ENCODE measurements at regions not wholly inside any gene's neighbourhood (a gene's known extent, or its start where the extent isn't known, plus 50 kb on each side); places are given as distances from the start of the nearest gene placed in this dataset.
A peak's percentile ranks its signal among the peaks of the same experiment; 100 is the strongest.

GRCh38 chr18:44465381-44465841, 215.3 kb upstream of the SETBP1 start:
- DNase-seq: no peak

DNA sequence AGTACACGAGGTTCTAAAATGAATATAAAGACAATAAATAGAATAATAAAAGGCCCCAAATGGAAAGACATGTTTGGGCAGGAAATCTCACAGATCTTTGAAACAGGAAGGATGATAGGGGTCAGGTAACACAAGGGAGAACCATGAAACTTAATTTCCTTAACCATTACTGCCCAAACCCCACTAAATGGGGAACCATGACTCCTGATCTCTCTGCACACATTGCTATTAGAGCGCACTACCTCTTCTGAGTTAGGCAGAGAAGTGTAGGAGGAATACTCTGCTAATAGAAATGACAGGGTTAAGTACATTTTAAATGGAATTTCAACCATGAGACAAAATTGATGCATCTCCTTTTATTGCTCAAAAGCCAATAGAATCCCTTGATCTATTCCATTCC, 213.7 kb upstream of the SETBP1 start:
- no peak for DNase-seq

GRCh38 chr18:44467718-44468117, 213.0 kb upstream of the SETBP1 start:
- DNase-seq: no peak

DNA sequence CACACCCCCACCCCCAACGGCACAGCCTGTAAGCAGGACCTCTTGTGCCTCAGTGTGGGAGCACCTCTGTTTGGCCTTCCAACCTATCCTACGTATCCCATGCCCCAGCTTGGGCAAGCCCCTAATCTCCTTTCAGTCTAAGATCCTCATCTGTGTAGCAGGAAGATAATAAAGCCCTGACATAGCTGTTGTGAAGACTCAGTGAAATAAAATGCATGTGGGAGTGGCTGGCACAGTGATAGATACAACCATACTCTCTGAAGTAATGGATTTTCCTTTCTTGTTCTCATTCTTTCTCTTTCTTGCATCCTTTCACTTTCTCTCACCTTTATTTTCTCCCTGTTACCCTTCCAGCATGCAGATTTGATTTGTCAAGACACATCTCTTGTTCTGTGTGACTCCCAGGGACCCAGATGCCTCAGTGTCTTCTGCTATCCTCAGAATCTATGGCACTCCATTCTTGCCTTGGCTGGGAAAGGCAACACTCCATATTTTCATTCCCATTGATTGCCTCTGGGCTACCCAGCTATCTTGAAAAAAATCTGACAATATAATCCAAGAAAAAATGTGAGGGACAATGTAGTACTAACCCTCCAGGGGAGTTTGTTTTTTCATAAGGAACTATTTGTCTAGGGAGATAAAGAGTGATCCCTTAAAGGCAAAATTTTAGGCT, 207.2 kb upstream of the SETBP1 start:
- DNase-seq: no peak

DNA sequence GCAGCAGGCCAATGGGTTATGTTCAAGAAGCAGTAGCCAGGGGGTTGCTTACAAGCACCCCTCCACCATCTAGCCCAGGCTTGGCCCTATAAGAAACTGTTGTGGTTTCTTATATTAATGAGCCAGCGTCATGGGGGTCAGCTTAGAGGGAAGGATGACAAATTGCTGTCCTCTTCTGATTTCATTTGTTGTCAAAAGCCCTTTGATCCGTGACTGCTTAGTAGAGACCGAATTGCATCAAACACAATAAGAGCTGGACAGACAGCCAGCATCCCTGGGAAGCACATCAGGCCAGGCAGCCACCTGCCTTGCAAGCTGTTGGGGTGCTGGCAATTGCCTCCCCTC, 206.6 kb upstream of the SETBP1 start:
- DNase-seq: no peak

DNA sequence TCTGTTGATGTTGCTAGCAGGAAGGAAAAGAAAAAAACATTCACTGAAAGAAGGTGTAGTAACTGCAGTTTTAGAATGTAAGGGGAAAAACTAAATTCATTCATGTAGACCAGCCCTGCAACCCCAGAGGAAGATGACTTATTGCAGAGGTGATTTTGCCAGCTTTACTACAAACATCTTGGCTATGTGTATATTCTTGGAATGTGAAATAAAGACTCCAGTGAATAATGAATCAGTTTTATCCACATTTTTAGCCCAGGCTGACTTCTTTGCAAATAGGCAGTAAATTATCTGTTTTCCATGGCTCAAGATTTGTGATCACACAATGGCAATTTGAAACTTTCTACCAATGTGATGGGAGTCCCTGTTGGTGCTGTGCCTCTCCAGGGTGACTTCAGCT, 206.1 kb upstream of the SETBP1 start:
- no peak for DNase-seq

DNA sequence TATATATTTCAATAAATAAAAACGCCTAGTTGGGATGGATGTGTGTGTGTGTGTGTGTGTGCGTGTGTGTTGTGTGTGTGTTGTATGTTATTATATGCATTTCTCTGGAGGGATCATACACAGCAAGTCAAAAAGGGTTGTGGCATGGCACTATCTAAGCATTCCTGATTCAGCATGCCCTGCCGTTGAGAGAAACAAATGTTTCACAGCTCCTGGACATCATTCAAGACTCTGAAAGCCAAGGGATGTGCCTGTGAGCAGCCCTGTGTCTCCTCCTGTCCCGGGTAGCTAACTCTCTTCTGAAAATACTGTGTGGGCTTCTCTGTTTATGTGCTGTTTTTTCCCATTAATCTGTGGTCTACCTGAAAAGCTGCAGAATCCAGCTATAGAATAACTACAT, 197.9 kb upstream of the SETBP1 start:
- DNase-seq: no peak

DNA sequence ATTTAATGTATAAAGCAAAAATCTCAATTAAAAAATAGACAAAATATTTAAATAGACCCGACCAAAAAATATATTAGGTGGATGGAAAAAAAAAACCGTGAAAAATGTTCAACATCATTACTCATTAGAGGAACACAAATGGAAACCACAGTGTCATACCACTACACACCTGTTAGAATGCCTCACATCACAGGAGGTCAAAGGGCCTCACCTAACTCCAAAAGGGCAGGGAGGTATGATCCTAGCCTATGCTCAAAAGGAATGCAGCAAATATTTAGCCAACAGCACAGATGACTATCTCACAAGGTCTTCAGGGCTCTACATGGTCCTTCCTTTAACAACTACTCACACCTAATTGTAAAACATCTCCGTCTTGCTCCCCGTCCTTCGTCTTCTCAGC, 185.5 kb upstream of the SETBP1 start:
- no peak for DNase-seq

- DNase-seq: no peak
Observed at GRCh38 chr18:44497311-44497710, 183.4 kb upstream of the SETBP1 start.

DNA sequence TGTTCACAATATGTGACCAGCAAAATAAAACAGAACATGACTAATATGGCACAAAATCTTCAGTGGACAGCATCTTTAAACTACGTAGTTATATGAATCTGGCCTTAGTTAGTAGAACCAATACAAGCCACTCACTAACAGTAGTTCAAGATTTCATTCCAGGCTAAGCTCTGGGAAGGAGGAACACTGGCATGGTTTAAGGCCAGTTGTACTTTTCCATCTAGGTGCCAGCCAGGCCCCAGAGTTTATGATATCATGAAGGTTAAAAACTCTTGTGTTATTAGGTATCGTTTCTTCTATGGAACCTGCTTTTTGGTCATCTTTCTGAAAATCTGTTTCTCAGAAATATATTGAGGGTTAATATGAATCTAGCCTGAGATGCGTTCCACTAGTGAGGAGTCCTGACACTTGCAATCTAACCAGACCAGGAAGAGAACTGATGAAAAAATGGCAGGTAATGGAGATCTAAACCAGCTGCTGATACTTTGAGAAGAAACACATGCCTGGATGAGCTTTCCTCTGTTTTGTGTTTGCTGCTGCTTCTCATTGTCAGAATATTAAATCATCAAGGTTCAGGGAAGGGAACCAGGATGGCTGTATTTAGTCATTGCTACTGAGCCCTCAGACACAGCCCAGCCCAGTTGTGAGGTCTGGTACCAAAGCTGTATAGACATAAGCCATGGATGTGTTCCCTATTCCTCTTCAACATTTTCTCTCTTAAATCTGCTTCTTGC, 182.8 kb upstream of the SETBP1 start:
- DNase-seq: no peak

GRCh38 chr18:44500808-44501610, 179.7 kb upstream of the SETBP1 start:
- DNase-seq: no peak

DNA sequence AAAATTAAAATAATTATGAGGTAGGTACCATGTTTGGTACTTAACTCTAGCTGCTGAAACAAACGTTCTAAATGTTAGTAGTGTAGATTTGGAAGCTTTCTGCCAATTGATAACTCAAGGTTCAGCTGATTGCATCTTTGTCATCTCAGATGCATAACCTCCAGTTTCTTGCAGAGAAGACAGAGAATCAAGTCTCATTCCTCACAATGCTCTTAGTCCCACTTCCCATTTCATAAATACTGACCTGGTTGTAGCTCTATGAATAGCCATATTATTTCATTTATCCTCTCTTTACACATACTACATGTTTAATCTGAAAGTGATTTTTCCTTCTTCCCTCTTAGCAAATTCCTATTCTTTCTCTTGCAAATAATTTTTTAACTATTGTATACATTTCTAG, 178.5 kb upstream of the SETBP1 start:
- DNase-seq: no peak

GRCh38 chr18:44502790-44503189, 177.9 kb upstream of the SETBP1 start:
- DNase-seq: no peak

GRCh38 chr18:44503854-44504253, 176.8 kb upstream of the SETBP1 start:
- DNase-seq: no peak

GRCh38 chr18:44507729-44508325, 172.9 kb upstream of the SETBP1 start:
- DNase-seq: peak; percentile 43

DNA sequence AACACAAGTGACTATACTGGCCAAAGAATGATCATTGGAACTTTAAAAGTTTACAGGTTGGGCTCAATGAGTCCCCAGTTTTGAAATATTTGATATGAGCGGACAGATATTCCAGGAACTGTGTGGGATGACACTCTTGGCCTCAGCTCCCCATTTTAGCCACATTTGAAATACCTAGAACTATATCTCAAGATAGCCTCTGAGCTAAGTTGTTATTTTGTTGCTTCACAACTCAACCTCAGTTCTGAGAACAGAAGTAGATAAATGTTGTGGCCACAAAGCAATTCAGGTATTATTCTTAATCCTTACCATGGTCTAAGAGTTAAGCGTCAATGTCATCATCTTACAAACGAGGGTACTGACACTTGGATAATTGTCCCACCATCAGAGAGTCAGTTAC, 172.2 kb upstream of the SETBP1 start:
- DNase-seq: peak; percentile 3

GRCh38 chr18:44509048-44509447, 171.6 kb upstream of the SETBP1 start:
- no peak for DNase-seq

GRCh38 chr18:44510390-44510789, 170.3 kb upstream of the SETBP1 start:
- no peak for DNase-seq

DNA sequence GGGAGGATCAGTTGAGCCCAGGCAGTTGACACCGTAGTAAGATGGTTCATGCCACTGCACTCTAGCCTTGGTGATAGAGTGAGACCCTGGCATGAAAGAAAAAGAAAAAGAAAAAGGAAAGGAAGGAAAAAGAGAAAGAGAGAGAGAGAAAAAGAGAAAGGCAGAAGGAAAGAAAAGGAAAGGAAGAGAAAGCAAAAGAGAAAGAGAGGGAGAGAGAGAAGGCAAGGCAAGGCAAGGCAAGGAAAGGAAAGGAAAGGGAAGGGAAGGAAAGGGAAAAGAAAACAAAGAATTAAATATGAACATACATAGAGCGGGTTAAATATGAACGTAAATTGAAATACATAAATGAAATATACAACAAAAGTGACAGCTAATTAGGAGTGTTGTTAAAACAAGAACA, 167.5 kb upstream of the SETBP1 start:
- no peak for DNase-seq

DNA sequence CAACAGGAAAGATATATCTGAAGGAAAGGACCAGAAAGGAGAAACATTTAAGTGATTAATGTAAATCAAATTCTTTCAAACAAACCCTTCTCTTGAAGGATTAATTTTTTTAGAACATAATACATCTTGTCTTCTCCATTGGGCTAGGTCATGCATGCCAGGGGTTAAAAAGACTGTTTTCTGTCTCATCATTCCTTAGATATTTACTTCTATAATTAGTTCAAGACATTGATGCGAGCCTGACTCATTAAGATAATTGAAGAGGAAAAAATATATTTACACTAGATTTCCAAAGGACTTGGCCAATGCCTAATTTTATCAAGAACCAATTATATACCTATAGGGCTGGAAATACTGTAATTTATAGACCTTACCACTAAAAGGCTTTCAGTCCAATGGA, 166.6 kb upstream of the SETBP1 start:
- no peak for DNase-seq

- DNase-seq: no peak
Observed at GRCh38 chr18:44514766-44515165, 165.9 kb upstream of the SETBP1 start.

- DNase-seq: no peak
Observed at GRCh38 chr18:44516450-44516849, 164.2 kb upstream of the SETBP1 start.

DNA sequence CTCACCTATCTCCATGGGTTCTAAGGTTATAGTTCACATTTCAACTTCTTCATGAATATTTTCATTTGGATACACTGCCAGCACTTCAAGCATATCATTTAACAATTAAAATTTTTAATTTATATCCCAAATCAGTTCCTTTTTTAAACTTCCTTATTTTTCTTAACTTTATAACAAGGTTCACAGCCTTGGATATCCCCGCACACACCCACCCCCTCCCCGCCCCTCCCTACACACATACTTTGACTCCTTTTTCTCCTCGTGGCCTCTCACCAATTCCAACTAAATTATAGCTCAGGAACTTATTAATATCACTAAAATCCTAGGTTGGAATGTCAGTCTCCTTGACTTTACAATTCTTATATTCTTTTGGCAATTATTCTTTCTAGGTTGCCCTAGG, 163.6 kb upstream of the SETBP1 start:
- no peak for DNase-seq

Measured in CD4-positive, alpha-beta T cell treated with Interleukin-10 for 1 hour (primary cell).